Activated CD4-positive, alpha-beta T cell treated with anti-CD3 and anti-CD28 coated beads, Interleukin-2, amount 10 ng/mL, durations not matched to agents 24 days and 14 days (primary cell): ENCODE measurements at regions not wholly inside any gene's neighbourhood (a gene's known extent, or its start where the extent isn't known, plus 50 kb on each side); places are given as distances from the start of the nearest gene placed in this dataset.
"Not testable (repeated sequence)": the region's sequence is repeated elsewhere in the genome, so short reads cannot be mapped to it uniquely, and the experiment has no call there.

Source experiments
- DNase-seq: peaks from one replicate; pipeline ENCODE4 v3.0.0; 2022
- H3K27ac Mint-ChIP-seq: one replicate; pipeline ENCODE4 v1.8.0; 2022; ENCODE audit warnings: mild to moderate bottlenecking, mixed read lengths
- H3K27me3 Mint-ChIP-seq: one replicate; pipeline ENCODE4 v1.8.0; 2022; ENCODE audit warnings: mixed read lengths
- H3K36me3 Mint-ChIP-seq: one replicate; pipeline ENCODE4 v1.8.0; 2022; ENCODE audit warnings: low read depth, mild to moderate bottlenecking, mixed read lengths
- H3K4me1 Mint-ChIP-seq: one replicate; pipeline ENCODE4 v1.8.0; 2021; ENCODE audit warnings: mixed read lengths
- H3K4me3 Mint-ChIP-seq: one replicate; pipeline ENCODE4 v1.8.0; 2022; ENCODE audit warnings: mild to moderate bottlenecking, moderate library complexity, mixed read lengths
- H3K9me3 Mint-ChIP-seq: one replicate; pipeline ENCODE4 v1.8.0; 2021; ENCODE audit warnings: mixed read lengths
- intact Hi-C: fragments of 100-400 bp; cut with micrococcal nuclease; formaldehyde crosslinking; loops from one replicate; pipeline ENCODE4 v1.15.1; 2023

DNA sequence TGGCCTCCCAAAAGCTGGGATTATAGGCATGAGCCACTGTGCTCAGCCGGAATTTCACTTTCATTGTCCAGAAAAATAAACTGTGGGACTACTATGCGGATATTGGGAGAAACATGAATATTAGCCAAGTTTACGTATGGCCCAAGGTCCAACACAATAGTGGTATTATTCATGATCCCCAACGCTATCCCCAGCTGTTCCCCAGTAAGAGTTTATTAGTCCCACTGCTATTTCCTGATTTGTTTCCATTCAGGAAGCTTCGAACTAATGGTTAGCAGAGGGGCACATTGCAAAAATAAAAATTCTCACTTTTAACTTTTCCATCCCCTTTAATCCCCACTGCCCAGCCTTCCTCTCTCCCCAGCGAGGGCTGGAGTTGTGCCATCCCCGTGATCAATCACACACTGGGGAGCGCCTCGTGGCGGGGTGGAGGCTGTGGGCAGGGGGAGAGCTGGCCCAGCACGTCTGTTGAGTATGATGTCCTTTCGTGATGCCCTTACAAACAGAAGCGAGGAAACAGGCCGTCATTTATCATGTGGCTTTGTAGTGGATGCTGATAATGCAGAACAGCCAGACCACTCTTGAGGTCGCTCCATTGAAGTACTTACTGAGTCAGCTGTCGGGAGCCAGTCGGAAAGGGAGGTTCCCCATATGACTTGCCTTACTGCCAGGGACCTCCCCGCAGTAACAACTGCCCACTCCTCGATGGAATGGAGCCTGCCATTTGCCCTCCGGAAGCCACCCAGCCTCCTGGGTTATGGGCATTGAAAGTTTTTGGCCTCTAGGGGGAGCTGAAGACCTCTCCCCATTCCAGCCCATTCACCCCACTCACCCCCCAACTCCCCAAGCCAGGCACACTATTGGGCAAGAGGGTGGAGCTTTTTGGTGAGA is 117.0 kb downstream of the KDR start:
- Mint-ChIP-seq H3K36me3 (no peaks in the 10 kb centered on the region), H3K4me3 (no peak overlapping the region), H3K4me1 (no peaks in the 10 kb centered on the region), H3K9me3 (no peaks in the 10 kb centered on the region), H3K27ac (no peak overlapping the region), H3K27me3 (peaks cover 3% of the 10 kb centered on the region)
- no peak for DNase-seq
- intact Hi-C loops, result no loop called here

DNA sequence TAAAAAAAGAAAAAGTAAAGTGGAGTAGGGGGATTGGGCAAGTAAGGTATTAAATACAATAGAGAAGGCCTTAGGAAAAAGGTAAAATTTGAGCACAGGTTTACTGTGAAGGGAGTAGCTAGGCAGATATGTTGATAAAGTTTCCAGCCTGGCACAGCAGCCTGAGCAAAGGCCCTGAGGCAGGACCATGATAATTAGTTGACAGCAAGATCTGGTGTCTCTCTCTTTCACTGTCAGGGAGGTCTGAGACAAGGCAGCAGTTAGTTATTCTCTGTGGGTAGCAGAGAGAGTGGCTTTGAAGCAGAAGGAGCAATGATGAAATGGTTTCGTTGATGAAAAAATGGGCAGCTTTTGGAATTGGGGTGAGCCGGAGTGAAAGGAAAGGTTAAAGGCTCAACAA is 119.5 kb downstream of the KDR start:
- no peak overlapping the region for H3K27ac Mint-ChIP-seq
- intact Hi-C loops, result no loop called here
- H3K4me1 Mint-ChIP-seq, result no peaks in the 10 kb centered on the region
- H3K36me3 Mint-ChIP-seq, result no peaks in the 10 kb centered on the region
- no peak overlapping the region for H3K4me3 Mint-ChIP-seq
- no peaks in the 10 kb centered on the region for H3K9me3 Mint-ChIP-seq
- peaks cover 2% of the 10 kb centered on the region for H3K27me3 Mint-ChIP-seq
- no peak for DNase-seq

DNA sequence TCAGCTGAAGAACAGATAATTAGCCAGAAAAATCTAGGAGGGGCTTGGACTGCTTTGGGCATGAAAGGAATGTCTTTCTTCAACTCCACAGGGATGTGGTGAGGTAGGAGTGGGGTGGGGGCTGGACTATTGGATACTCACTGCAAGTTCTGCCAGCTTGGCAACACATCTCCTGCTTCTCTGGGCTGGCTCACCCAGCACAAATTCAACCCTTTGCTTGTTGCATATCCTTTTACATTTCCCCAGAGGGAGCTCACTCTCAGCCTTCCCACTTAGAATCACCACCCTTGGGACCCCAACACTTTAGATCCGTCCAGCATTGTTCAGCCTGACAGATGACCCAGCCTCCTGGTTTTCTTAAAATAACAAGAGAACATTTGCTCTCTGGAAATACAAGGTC is 120.6 kb downstream of the KDR start:
- no peaks in the 10 kb centered on the region for H3K9me3 Mint-ChIP-seq

DNA sequence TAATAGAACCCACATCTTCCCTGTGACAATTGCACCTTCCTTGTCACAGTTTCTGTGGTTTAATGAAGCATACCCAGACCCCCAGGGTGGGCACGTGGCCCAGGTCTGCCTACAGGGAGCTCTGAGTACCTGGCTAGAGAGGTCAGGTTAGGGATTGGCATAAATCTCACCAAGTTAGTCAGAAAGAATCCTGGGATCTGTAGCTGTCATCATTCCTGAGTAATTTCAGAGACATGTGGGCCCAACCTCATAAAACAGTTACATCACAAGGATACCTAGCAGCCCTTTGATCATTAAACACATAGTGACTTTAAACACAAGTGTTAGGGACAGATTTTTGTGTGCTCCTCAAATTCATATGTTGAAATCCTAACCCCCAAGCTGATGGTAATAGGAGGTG is 123.0 kb downstream of the KDR start:
- H3K4me3 Mint-ChIP-seq, result no peak overlapping the region
- no peaks in the 10 kb centered on the region for H3K9me3 Mint-ChIP-seq
- DNase-seq, result no peak
- H3K27ac Mint-ChIP-seq, result no peak overlapping the region
- H3K27me3 Mint-ChIP-seq, result peaks cover 2% of the 10 kb centered on the region
- no peaks in the 10 kb centered on the region for H3K36me3 Mint-ChIP-seq
- no peaks in the 10 kb centered on the region for H3K4me1 Mint-ChIP-seq
- intact Hi-C loops, result no loop called here

More for the DNA sequence above, 120.6 kb downstream of the KDR start:
- Mint-ChIP-seq H3K36me3 (no peaks in the 10 kb centered on the region), H3K27ac (no peak overlapping the region), H3K27me3 (peaks cover 2% of the 10 kb centered on the region), H3K4me1 (no peaks in the 10 kb centered on the region), H3K4me3 (no peak overlapping the region)
- intact Hi-C loops, result no loop called here
- DNase-seq, result no peak

DNA sequence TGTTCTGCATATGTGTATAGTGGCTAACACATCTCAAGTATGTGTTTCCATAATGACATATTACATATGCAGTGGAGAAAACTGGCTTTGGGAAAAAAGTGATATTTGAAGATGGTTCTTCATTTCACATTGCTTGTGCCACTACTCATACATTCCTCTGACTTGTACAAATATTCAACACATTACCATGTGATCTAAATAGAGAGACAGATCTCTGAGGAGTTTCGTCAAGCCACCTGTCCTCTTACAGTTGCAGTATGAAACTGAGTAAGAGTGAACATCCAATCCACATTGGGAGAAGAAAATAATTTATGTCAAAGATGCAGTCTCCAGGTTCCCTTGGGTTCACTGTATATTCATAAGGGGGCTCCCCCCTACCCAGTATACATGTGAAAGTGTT is 123.9 kb downstream of the KDR start:
- Mint-ChIP-seq H3K4me3 (no peak overlapping the region), H3K9me3 (no peaks in the 10 kb centered on the region), H3K36me3 (no peaks in the 10 kb centered on the region), H3K27me3 (peaks cover 2% of the 10 kb centered on the region), H3K27ac (no peak overlapping the region), H3K4me1 (no peaks in the 10 kb centered on the region)
- intact Hi-C loops, result no loop called here
- no peak for DNase-seq

DNA sequence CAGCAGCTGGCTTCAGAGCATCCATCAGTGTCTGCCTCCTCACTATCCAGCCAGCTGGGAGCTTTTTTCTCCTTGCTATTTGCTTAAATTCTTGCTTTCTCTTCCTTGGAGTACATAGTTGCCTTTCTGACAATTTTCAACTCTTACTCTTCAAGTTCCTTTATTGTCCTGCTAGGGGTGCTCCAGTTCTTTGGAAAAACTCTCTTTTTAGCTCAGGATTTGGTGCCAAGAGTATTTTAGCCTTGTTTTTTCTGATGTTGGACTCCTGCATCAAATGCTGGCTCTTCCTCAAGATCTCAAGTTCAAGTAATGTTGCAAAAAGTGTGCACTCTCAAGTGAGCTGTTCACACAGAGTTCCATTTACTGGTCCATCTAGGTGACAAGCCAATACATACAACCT is 126.4 kb downstream of the KDR start:
- Mint-ChIP-seq H3K27ac (no peak overlapping the region), H3K36me3 (no peaks in the 10 kb centered on the region), H3K4me3 (no peak overlapping the region), H3K27me3 (peaks cover 2% of the 10 kb centered on the region), H3K4me1 (no peaks in the 10 kb centered on the region), H3K9me3 (no peaks in the 10 kb centered on the region)
- no peak for DNase-seq
- intact Hi-C loops, result no loop called here

DNA sequence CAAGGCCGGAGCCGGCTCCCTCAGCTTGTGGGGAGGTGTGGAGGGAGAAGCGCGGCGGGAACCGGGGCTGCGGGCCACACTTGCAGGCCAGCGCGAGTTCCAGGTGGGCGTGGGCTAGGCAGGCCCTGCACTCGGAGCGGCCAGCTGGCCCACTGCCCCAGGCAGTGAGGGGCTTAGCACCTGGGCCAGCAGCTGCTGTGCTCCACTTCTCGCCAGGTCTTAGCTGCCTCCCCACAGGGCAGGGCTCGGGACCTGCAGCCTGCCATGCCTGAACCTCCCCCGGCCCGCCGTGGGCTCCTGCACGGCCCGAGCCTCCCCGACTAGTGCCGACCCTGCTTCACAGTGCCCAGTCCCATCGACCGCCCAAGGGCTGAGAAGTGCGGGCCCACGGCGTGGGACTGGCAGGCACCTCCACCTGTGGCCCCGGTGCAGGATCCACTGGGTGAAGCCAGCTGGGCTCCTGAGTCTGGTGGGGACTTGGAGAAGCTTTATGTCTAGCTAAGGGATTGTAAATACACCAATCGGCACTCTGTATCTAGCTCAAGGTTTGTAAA is 131.8 kb downstream of the KDR start:
- H3K4me1 Mint-ChIP-seq, H3K27ac Mint-ChIP-seq, intact Hi-C loops, H3K27me3 Mint-ChIP-seq, H3K36me3 Mint-ChIP-seq, DNase-seq, H3K4me3 Mint-ChIP-seq: not testable (repeated sequence)
- peaks cover 16% of the 10 kb centered on the region for H3K9me3 Mint-ChIP-seq

DNA sequence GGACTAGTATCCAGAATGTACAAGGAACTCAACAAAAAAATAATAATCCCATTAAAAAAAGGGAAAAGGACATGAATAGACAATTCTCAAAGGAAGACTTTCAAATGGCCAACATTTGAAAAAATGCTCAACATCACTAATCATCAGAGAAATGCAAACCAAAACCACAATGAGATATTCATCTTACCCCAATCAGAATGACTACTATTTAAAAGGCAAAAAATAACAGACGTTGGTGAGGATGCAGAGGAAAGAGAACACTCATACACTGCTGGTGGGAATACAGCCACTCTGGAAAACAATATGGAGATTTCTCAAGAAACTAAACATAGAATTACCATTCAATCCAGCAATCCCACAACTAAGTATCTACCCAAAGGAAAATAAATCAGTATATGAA is 133.1 kb downstream of the KDR start:
- intact Hi-C loops, result no loop called here
- no peak overlapping the region for H3K27ac Mint-ChIP-seq
- no peaks in the 10 kb centered on the region for H3K27me3 Mint-ChIP-seq
- no peak for DNase-seq
- H3K4me1 Mint-ChIP-seq, result no peaks in the 10 kb centered on the region
- no peaks in the 10 kb centered on the region for H3K36me3 Mint-ChIP-seq
- no peak overlapping the region for H3K4me3 Mint-ChIP-seq
- H3K9me3 Mint-ChIP-seq, result peaks cover 18% of the 10 kb centered on the region

DNA sequence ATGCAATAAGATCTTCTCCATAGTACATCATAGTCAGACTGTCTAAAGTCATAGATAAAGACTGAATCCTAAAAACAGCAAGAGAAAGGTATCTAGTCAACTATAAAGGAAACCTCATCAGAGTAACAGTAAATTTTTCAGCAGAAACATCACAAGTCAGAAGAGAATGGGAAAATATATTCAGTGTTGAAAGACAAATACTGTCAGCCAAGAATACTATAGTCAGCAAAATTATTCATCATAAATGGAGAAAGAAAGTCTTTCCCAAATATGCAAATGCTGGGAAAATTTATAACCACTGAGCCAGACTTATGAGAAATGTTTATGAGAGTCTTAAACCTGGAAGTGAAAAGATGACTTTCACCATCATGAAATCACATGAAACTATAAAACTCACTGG is 136.7 kb downstream of the KDR start:
- intact Hi-C loops, result no loop called here
- no peaks in the 10 kb centered on the region for H3K4me1 Mint-ChIP-seq
- no peak for DNase-seq
- no peaks in the 10 kb centered on the region for H3K36me3 Mint-ChIP-seq
- H3K27ac Mint-ChIP-seq, result no peak overlapping the region
- H3K4me3 Mint-ChIP-seq, result no peak overlapping the region
- H3K27me3 Mint-ChIP-seq, result no peaks in the 10 kb centered on the region
- peaks cover 22% of the 10 kb centered on the region for H3K9me3 Mint-ChIP-seq

DNA sequence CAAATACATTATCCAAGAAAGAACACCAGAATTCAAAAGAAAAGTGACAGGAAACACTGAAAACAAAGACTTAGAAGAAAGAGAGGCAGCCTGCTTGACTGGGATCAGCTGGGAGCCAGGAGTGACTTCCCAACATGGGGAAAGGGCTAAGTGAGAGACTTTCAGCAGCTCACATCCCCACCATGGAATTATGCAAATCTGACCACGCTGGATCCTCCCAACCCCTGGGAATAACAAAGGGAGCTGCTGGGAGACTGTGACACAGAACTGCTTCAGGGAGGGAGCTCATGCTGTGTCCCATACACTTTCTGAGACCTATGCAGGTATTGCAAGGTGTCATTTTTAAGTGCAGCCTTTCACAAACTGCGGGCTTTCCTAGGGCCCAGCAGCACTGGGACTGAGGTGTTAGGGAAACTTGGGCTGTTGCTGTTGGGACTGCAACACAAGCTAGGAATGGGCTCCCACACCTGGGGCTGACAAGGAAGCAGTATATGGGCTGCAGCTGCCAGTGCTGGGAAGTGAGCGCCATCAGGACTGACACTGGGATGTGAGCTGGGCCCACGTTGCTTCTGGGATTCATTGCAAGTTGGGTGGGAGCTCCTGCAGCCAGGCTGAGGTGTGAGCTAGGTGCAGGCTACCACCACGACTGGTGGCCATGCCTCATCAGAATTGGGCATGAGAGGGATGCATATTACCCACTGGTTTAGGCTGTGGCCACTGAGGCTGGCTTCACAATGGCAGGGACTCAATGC is 139.1 kb downstream of the KDR start:
- Mint-ChIP-seq H3K9me3 (peaks cover 18% of the 10 kb centered on the region), H3K4me1 (no peaks in the 10 kb centered on the region), H3K36me3 (no peaks in the 10 kb centered on the region), H3K27me3 (no peaks in the 10 kb centered on the region), H3K4me3 (no peak overlapping the region), H3K27ac (no peak overlapping the region)
- intact Hi-C loops, result no loop called here
- no peak for DNase-seq

DNA sequence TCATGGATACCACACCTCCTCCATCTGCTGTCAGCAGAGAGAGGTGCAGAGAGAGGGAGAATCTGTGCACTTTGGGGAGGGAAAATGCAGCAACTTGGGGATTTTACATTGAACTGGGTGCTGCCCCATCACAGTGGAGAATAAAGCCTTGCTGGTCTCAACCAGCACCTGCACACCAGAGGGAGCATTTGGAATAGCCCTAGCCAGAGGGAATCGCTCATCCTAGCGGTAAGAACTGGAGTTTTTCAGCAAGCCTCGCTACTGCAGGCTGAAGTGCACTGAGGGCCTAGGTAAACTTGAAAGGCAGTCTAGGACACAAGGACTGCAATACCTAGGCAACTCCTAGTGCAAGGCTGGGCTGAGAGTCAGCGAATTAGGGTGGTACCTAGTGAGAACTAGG is 148.7 kb downstream of the KDR start:
- Mint-ChIP-seq H3K4me1 (no peaks in the 10 kb centered on the region), H3K36me3 (no peaks in the 10 kb centered on the region), H3K27me3 (peaks cover 5% of the 10 kb centered on the region), H3K9me3 (no peaks in the 10 kb centered on the region), H3K4me3 (no peak overlapping the region), H3K27ac (no peak overlapping the region)
- intact Hi-C loops, result loop anchor here (10.0 kb wide), 1 partner anchor 758 kb away; no protein-coding TSS in a partner anchor
- no peak for DNase-seq

DNA sequence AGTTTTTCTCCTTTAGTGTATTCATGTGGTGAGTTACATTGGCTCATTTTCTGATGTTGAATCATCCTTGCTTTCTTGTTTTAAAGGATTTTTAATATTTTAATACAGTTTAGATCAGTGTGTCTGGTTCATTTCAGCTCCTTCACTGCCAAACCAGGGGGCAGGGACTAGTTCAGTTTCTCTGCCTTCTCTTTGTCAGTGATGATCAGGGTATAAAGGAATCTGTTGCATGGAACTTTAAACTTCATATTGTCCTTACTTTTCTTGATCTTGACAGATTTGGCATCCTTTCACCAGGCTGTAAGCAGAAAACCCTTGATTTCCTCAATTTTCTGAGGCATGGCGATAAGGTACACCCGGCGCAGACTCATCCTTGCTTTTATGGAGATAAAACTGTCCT is 149.4 kb downstream of the KDR start:
- intact Hi-C loops, result loop anchor here (10.0 kb wide), 1 partner anchor 759 kb away; no protein-coding TSS in a partner anchor
- no peaks in the 10 kb centered on the region for H3K4me1 Mint-ChIP-seq
- DNase-seq, result no peak
- no peaks in the 10 kb centered on the region for H3K36me3 Mint-ChIP-seq
- peaks cover 5% of the 10 kb centered on the region for H3K27me3 Mint-ChIP-seq
- no peaks in the 10 kb centered on the region for H3K9me3 Mint-ChIP-seq
- no peak overlapping the region for H3K27ac Mint-ChIP-seq
- H3K4me3 Mint-ChIP-seq, result no peak overlapping the region

DNA sequence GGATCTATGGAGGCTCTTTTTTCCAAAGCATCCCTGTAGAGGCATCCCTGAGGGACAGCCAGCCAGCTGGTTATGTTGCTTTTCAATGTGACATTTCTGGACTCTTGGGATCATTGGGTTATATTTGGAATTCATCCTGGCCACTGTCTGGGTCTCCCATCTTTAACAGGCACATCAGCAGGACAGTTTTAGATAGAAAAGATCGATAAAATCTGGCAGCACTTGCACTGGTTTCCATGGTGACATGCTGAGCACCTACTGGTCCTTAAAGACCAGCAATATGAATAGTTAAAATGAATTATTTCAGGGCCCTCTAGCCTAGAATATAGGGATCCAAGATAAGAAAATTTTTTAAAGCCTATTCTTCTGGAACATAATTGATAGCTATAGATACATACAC is 151.6 kb downstream of the KDR start:
- no peak overlapping the region for H3K4me3 Mint-ChIP-seq

DNA sequence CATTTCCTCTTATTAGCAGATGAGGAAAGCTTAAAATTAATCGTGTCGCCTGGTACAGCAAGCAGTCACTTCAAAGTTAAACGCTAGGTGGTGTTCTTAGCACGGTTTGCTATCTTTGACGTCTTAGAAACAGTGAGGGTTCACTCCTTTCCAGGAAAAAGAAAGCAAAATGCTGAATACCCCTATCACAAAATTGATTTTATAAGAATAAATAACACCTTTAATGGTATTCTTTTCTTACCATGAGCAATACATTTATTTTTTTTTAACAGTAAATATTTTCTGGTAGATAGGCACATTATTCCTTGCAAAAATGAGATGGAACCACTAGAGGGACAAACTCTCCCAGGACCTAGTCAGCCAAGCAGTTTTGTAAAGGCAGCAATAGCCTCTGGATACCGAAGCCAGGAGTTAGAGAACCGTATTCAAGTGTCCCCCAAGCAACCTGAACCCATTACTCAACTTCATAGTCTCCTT is 153.9 kb downstream of the KDR start:
- Mint-ChIP-seq H3K9me3 (no peaks in the 10 kb centered on the region), H3K27me3 (no peaks in the 10 kb centered on the region), H3K4me1 (no peaks in the 10 kb centered on the region), H3K4me3 (no peak overlapping the region), H3K36me3 (no peaks in the 10 kb centered on the region), H3K27ac (no peak overlapping the region)
- intact Hi-C loops, result loop anchor here (1.0 to 10.0 kb wide), 3 partner anchors 350 to 763 kb away; no protein-coding TSS in a partner anchor
- peak; percentile 61 for DNase-seq

More for the DNA sequence above, 151.6 kb downstream of the KDR start:
- no peaks in the 10 kb centered on the region for H3K4me1 Mint-ChIP-seq
- H3K27me3 Mint-ChIP-seq, result peaks cover 2% of the 10 kb centered on the region
- intact Hi-C loops, result loop anchor here (5.0 to 10.0 kb wide), 2 partner anchors 579 to 761 kb away; no protein-coding TSS in a partner anchor
- H3K9me3 Mint-ChIP-seq, result no peaks in the 10 kb centered on the region
- H3K36me3 Mint-ChIP-seq, result no peaks in the 10 kb centered on the region
- no peak overlapping the region for H3K27ac Mint-ChIP-seq
- DNase-seq, result no peak
